ENCODE measurements at regions not wholly inside any gene's neighbourhood (a gene's known extent, or its start where the extent isn't known, plus 50 kb on each side); places are given as distances from the start of the nearest gene placed in this dataset.
A peak's percentile ranks its signal among the peaks of the same experiment; 100 is the strongest.

DNA sequence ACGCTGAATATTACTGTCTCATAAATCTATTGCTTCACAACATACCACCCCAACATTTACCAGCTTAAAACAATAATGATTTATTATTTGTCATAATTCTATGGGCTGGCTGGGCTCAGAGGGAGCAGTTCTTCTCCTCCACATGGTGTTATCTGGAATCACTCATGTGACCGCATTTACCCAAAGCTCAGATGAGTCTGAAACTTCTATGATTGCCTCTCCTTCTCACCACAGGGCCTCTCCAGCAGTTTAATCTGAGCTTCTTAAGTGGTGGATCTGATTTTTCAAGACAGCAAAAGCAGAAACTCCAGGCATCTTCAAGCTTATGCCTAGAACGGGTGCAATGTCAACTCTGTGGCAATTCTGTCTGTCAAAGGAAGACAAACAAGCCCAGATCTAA is 210.3 kb upstream of the ADRA1B start:
- TF ChIP-seq, protein P1, sequence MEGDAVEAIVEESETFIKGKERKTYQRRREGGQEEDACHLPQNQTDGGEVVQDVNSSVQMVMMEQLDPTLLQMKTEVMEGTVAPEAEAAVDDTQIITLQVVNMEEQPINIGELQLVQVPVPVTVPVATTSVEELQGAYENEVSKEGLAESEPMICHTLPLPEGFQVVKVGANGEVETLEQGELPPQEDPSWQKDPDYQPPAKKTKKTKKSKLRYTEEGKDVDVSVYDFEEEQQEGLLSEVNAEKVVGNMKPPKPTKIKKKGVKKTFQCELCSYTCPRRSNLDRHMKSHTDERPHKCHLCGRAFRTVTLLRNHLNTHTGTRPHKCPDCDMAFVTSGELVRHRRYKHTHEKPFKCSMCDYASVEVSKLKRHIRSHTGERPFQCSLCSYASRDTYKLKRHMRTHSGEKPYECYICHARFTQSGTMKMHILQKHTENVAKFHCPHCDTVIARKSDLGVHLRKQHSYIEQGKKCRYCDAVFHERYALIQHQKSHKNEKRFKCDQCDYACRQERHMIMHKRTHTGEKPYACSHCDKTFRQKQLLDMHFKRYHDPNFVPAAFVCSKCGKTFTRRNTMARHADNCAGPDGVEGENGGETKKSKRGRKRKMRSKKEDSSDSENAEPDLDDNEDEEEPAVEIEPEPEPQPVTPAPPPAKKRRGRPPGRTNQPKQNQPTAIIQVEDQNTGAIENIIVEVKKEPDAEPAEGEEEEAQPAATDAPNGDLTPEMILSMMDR (IDR thresholded peaks at IDR 0.05; ENCODE audit: insufficient read depth, low read depth, low read length): no peak
- DNase-seq (ENCODE audit: low read depth): no peak
- no peak overlapping the region for H3K4me3 ChIP-seq (ENCODE audit: low read depth, low read length)

GRCh38 chr5:159708090-159708489 is 208.2 kb upstream of the ADRA1B start:
- no peak for DNase-seq (ENCODE audit: low read depth)
- no peak overlapping the region for H3K4me3 ChIP-seq (ENCODE audit: low read depth, low read length)
- TF ChIP-seq, protein P1 (IDR thresholded peaks at IDR 0.05; ENCODE audit: insufficient read depth, low read depth, low read length): no peak

DNA sequence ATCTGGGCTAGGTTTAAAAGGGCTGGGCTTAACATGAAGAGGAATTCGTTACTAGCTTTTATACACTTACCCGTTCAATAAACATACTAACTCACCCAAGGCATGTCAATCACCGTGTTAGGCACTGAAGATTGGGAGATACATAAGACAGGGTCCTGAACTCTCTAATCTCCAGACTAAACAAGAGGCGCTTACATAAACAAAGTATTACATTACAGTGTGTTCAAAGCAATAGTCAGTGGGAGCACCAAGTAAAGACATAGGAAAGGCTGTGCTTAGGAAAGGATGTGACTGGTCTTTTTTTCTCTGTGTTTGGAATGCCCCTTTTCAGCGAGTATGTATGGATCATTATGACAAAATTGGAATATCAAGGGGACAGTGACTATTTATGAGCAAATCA is 203.6 kb upstream of the ADRA1B start:
- TF ChIP-seq, protein P1 (IDR thresholded peaks at IDR 0.05; ENCODE audit: insufficient read depth, low read depth, low read length): no peak
- peak; percentile 75 for DNase-seq (ENCODE audit: low read depth)
- H3K4me3 ChIP-seq (ENCODE audit: low read depth, low read length): no peak overlapping the region

DNA sequence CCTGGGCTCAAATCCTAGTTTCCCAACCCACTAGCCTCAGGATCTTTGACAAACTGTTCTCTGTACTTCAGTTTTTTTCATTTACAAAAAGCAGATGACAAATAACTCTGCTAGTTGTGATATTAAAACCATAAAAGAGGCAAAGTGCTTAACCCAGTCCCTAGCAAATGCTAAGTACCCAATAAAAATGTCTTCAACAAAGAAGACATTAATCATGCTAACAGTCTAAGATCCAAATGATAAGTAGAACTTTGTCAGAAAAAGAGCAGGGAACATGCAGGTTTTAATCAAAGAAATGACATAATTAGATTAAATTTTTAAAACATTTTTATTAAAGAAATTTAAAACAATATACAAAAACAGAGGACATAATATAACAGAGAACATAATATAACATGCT is 203.0 kb upstream of the ADRA1B start:
- TF ChIP-seq, protein P1 (IDR thresholded peaks at IDR 0.05; ENCODE audit: insufficient read depth, low read depth, low read length): no peak
- DNase-seq (ENCODE audit: low read depth): no peak
- no peak overlapping the region for H3K4me3 ChIP-seq (ENCODE audit: low read depth, low read length)

- TF ChIP-seq, protein P1 (IDR thresholded peaks at IDR 0.05; ENCODE audit: insufficient read depth, low read depth, low read length): no peak
- no peak for DNase-seq (ENCODE audit: low read depth)
- H3K4me3 ChIP-seq (ENCODE audit: low read depth, low read length): no peak overlapping the region
These were observed 202.5 kb upstream of the ADRA1B start for GRCh38 chr5:159713773-159714172.

- TF ChIP-seq, protein P1 (IDR thresholded peaks at IDR 0.05; ENCODE audit: insufficient read depth, low read depth, low read length): no peak
- no peak for DNase-seq (ENCODE audit: low read depth)
- H3K4me3 ChIP-seq (ENCODE audit: low read depth, low read length): no peak overlapping the region
These were observed 190.8 kb upstream of the ADRA1B start for GRCh38 chr5:159725475-159725874.

GRCh38 chr5:159727167-159727566 is 189.1 kb upstream of the ADRA1B start:
- no peak for DNase-seq (ENCODE audit: low read depth)
- TF ChIP-seq, protein P1 (IDR thresholded peaks at IDR 0.05; ENCODE audit: insufficient read depth, low read depth, low read length): no peak
- no peak overlapping the region for H3K4me3 ChIP-seq (ENCODE audit: low read depth, low read length)

Data from fibroblast of villous mesenchyme (primary cell).